Islet precursor cell (in vitro differentiated cells): ENCODE measurements at regions not wholly inside any gene's neighbourhood (a gene's known extent, or its start where the extent isn't known, plus 50 kb on each side); places are given as distances from the start of the nearest gene placed in this dataset.
"Not testable (repeated sequence)": the region's sequence is repeated elsewhere in the genome, so short reads cannot be mapped to it uniquely, and the experiment has no call there.

Experiments
- DNase-seq: peaks from one replicate; pipeline ENCODE4 v3.0.0-alpha.2; 2018

DNA sequence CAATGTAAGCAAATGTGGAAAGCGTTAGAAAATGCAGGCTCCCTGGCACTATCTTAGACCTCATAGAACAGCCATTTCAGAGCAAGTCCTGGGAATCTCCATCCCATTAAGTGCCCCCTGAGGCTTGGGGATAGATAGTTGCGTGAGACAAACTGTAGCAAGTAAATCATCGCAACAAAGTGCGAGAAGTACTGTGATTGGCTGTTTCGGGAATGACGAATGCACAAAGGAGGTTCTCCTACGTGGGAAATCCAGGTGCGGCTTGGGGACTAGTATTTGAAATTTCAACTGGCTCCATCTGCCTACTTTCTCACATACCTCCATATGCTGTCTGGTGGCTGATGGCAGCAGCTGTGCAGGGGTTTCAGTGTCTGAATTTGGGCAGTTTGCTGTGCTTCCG lies 84.5 kb downstream of the PLEKHG1 start:
- DNase-seq = no peak

DNA sequence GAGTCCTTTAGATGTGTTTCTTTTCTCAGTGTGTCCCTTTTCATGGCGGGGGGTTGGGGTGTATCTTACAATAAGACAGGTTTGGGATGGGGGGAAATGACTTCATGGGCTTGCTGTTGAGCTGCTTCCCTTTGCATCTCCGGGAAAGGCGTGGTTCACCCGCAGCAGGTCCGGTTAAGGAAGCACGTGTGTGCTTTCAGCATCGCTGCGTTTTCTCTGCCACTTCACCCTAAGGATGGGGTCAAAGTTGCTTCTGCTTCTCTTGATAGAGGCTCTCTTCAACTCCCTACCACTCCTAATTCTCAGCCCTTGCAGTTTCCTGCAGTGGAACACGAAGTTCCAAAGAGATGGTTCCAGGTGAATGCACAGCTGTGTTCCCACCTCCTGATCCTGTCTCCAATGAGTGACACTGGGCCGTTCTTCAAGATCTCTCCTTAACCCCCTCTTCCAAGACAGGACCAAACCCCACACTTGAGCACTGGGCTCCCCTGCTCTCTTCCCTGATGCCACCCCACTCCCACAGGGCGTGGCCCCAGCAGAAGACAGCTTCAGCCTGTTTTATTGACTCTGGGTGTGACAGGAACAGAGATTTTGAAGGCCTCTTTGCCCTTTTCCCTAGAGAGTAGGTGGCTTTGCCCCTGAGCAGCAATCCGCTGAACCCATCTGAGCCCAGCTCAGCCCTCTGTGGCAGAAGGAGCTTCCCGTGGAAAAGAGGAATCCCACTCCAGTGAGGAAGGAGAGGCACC lies 85.2 kb downstream of the PLEKHG1 start:
- DNase-seq = no peak

GRCh38 chr6:150685860-150686259 lies 86.2 kb downstream of the PLEKHG1 start:
- DNase-seq = no peak

DNA sequence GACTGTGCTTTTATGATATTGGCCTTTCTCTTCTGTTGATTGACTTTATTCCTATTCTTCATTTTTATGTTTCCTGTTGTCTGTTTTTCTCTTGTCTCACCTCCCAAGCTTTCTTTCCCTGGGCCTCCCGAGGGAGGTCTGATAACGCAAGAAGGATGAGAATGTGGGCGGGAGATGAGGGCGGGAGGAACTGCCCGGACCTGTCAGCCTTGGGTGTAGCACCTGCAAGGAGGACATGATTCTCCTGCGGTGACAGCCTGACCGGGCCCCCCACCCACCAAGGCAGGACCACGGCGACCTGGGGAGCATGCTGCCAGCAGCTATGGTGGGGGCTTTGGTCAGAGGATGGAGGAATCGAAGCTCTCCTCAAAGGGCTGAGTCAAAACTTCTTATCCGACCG lies 86.9 kb downstream of the PLEKHG1 start:
- DNase-seq = no peak

GRCh38 chr6:150687508-150687907 lies 87.8 kb downstream of the PLEKHG1 start:
- DNase-seq = no peak

GRCh38 chr6:150689900-150690590 lies 90.4 kb downstream of the PLEKHG1 start:
- DNase-seq = no peak

- DNase-seq = no peak
Observed at GRCh38 chr6:150690681-150691080, 91.0 kb downstream of the PLEKHG1 start.

GRCh38 chr6:150691463-150691862 lies 91.8 kb downstream of the PLEKHG1 start:
- DNase-seq = no peak

GRCh38 chr6:150692604-150693003 lies 92.9 kb downstream of the PLEKHG1 start:
- DNase-seq = no peak

- no peak for DNase-seq
Observed at GRCh38 chr6:150694889-150695288, 95.2 kb downstream of the PLEKHG1 start.

- no peak for DNase-seq
Observed at GRCh38 chr6:150695652-150696051, 96.0 kb downstream of the PLEKHG1 start.

DNA sequence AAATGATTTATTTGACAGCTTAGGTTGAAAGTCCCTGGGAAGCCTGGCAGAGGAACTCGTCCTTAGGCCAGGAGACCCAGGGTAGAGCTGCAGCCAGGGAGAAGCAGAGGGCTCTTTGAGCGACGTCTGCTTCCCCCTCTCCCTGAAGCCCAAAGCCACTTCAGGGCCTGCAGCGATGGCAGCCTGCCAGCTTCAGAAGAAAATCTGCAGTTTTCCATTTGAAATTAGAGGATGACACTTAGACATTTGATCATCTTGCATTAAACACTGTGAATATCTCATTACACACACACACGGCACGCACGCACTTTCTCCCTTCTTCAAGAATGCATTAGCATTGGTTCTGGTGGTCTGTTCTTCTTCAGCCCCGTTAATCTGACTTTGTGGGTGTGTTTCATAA lies 96.5 kb downstream of the PLEKHG1 start:
- DNase-seq = no peak

GRCh38 chr6:150696918-150697317 lies 97.2 kb downstream of the PLEKHG1 start:
- not testable (repeated sequence) for DNase-seq

- no peak for DNase-seq
Observed at GRCh38 chr6:150697515-150697914, 97.8 kb downstream of the PLEKHG1 start.

DNA sequence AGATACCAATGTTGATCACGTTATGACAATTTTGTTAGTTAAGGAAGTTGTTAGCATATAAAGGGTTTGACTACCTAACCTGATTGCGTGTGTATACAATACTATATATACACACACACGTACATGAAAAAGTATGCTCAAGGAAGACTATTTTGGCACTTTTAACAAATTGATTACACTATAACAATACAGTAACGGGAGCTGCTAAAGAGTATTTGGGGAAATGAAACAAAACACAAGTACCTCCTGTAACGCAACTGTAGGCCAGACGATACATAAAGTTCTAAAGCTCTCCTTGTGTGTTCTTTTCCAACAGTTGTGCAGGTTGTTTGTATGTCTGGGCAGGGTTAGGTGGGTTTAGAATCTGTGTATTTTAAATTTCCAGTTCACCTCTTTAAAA lies 98.7 kb downstream of the PLEKHG1 start:
- DNase-seq = no peak

- DNase-seq = no peak
Observed at GRCh38 chr6:150702675-150703074, 103.0 kb downstream of the PLEKHG1 start.

GRCh38 chr6:150704447-150705192 lies 104.9 kb downstream of the PLEKHG1 start:
- no peak for DNase-seq

- no peak for DNase-seq
Observed at GRCh38 chr6:150705392-150705791, 105.7 kb downstream of the PLEKHG1 start.

DNA sequence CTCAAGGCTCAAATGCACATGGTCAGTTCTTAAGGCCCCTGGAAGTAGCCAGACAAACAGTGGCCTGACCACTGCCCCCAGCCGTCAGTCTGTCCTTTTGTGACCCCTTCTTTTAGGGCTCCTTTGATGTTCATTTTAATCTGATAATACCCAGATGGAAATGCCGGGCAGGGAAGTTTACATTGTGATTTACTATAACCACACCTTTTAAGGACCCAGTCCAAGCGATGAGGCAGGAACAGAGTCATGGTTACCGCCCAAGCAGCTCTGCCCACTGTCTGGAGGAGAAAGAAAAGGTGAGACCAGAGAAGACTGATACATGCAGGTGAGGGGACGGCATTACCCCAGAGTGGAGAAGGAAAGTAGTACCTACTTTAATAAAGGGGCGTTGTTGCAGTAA lies 110.6 kb downstream of the PLEKHG1 start:
- DNase-seq = no peak

- DNase-seq = no peak
Observed at GRCh38 chr6:150711061-150711460, 111.4 kb downstream of the PLEKHG1 start.

DNA sequence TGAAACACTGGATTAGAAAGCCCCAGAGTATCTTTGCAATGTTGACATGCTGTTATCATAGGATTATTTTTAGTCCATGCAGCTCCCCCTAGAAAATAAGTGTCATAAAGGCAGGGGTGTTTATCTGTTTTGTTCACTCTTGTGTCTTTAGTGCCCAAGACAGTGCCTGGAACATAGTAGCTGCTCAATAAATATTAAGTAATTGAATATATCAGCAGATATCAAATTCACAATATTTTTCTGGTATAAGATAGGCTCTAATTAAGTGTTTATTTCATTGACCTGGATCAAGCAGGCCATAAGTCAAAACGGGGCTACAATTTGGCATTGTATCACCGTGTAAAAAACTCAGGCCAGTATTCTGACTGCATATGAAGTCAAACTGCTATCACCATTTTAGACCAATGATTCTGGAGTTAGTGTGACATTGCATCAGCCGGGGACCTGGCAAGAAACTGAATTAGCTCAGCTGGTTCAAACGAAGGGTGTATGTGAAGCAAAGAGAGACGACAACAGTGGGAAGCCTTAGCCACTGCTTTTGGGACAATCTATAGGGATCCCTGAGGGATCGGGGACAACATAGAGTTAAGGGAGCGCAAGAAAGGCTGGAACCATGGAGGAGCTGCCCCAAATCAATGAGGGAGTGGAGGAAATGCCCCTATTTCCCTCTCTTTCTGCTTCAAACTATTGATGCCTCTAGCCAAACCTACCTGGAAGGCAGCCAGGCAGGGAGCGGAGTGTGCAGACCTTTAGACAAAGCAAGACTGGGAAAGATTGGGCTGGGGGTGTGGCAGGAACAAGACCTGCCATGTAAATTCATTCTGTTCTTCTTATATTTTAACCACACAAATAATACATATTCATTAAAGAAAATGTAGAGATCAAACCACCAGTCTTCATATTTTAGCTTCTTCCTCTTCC lies 112.2 kb downstream of the PLEKHG1 start:
- no peak for DNase-seq

- DNase-seq = no peak
Observed at GRCh38 chr6:150712505-150713252, 113.0 kb downstream of the PLEKHG1 start.
